Stimulated activated CD8-positive, alpha-beta memory T cell treated with anti-CD3 and anti-CD28 coated beads, Interleukin-4, amount 100 ng/mL, for 4 hours (primary cell): ENCODE measurements at regions not wholly inside any gene's neighbourhood (a gene's known extent, or its start where the extent isn't known, plus 50 kb on each side); places are given as distances from the start of the nearest gene placed in this dataset.

ENCODE experiments used
- DNase-seq, 2 donors: peaks; one replicate each; pipeline ENCODE4 v3.0.0-alpha.2; 2020; ENCODE audit warnings: low read depth in 2 of 2, low spot score in 1 of 2

DNA sequence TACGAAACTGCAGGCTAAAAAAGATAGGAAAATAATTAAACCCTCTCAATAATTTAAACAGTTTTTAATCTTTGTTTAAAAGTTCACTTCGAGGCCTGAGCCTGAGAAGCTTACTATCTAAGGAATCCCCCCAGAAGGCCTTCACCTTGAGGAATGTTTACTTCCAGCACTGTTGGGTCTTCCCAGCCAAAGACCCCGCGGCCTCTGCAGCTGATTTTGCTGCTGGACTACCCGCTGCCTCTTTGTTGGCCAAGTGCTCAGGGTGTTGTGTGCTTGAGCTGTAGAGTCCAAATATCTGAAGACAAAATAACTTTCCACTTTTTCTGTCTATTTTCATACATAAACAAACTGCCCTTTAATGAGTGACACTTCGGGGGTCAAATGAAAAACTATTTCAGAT, 292.7 kb downstream of the GLRX3 start:
- no peak for DNase-seq

GRCh38 chr10:130429809-130430208, 293.6 kb downstream of the GLRX3 start:
- DNase-seq: no peak

- DNase-seq: no peak
These were observed 294.1 kb downstream of the GLRX3 start for GRCh38 chr10:130430291-130430690.

GRCh38 chr10:130430852-130431704, 294.9 kb downstream of the GLRX3 start:
- no peak for DNase-seq

DNA sequence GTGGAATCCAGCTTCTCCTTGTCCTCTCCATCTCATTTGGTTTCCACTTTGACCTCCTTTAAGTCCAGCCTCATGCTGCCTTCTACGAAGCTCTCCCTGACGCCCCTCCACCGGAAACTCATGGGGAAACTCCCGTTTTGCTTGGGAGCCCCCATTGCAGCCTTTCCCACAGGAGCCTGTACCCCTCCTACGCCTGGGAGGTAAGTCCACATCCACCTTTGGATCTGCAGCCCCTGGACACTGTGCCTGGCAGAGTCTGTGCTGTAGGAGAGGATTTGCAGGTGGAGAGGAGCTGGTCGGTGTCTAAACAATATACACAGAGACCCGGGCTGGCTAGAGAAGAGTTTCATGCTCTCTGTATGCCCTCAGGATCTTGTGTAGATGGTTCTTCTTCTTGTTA, 296.1 kb downstream of the GLRX3 start:
- DNase-seq: no peak

- no peak for DNase-seq
These were observed 296.7 kb downstream of the GLRX3 start for GRCh38 chr10:130432850-130433249.

DNA sequence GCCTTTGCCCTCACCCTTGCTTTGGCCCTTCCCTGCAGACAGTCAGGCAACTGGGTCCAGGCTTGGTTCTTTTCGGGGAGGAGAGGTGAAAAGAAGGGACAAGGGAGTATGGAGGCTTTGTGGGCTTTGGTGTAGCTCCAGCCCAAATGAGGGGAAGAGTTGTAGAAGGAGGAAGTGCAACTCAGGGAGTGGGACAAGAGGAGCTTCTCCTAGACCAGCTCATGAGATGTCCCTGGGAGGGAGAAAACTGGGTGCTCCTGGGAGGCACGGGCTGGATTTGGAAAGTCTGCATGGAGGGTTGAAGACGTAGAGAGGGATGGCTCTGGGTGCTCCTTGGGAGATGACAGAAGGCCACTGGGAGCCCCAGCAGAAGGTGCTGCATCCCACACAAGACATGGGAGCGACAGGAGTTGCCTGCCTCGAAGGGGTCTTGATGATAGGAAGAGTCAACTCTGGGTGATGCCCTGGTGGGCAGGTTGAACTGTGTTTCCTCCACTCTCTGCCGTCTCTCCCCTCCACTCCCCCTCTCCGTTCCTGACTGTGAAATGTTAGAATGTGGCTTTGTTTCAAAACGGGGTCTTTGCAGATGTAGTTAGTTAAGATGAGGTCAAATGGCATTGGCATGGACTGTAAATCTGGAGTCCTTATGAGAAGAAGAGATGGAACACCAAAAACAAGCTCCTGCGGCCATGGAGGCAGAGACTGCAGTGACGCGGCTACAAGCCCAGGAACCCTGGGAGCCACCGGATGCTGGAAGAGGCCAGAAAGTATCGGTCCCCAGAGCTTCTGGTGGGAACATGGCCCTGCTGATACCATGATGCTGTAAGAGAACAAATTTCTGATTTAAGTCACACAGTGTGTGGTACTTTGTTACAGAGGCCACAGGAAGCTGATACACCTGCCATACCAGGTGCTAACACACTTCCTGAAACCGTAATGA, 298.5 kb downstream of the GLRX3 start:
- no peak for DNase-seq

- DNase-seq: no peak
These were observed 299.8 kb downstream of the GLRX3 start for GRCh38 chr10:130435961-130436360.

DNA sequence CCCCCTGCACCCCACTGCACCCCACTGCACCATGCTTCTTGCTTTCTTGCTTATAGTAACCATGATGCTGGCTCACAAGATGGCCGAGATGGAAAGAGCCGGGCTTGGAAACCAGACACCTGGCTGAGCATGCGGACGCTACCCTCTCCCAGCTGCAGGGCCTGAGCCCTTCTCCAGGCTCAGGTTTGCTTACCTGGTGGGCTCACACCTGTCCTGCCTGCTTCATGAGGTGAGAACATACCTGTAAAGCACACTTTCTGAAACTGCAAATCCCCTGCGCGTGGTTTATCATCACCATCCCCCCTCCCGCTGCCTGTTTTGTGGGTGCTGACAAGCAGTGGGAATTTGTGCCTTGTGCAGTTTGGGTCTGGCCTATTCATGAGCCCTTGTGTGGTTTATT, 302.7 kb downstream of the GLRX3 start:
- DNase-seq: no peak

GRCh38 chr10:130439766-130440165, 303.6 kb downstream of the GLRX3 start:
- no peak for DNase-seq

DNA sequence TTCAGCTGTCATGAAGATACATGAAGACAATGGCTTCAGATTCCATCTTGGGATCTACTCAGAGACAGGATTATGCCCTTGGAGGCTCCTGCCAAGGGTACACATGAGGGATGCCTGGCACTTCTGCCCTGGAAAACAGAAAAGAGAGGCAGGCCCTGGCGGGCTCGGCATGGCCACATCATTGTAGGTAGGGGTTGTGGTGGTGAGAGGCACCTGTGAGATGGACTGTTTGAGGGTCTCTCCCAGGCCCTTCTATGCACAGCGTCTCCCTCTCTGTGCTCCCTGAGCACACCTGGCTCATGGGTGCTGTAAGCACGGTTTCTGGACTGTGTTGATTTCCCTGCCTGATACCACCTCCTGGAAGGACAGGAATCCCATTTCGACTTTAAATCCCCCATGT, 304.3 kb downstream of the GLRX3 start:
- no peak for DNase-seq

- no peak for DNase-seq
These were observed 304.8 kb downstream of the GLRX3 start for GRCh38 chr10:130440971-130441370.

DNA sequence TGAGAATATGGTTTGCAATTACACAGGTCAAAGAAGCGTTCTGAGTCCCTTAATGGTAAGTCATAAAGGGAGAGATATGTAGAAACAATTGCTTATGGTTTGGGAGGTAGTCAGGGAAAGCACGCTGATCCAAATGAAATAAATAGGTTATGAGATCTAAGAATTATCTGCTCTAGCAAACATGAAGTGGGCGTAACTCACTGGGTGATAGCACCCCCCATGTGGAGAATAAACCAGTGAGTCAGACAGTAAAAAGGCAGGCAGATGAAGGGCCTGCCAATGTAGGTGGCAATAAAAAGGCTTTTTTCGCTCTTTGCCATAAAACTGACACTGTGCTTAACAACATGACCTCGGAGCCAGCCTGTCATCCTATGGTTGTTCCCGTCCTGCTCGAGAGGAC, 306.9 kb downstream of the GLRX3 start:
- no peak for DNase-seq

DNA sequence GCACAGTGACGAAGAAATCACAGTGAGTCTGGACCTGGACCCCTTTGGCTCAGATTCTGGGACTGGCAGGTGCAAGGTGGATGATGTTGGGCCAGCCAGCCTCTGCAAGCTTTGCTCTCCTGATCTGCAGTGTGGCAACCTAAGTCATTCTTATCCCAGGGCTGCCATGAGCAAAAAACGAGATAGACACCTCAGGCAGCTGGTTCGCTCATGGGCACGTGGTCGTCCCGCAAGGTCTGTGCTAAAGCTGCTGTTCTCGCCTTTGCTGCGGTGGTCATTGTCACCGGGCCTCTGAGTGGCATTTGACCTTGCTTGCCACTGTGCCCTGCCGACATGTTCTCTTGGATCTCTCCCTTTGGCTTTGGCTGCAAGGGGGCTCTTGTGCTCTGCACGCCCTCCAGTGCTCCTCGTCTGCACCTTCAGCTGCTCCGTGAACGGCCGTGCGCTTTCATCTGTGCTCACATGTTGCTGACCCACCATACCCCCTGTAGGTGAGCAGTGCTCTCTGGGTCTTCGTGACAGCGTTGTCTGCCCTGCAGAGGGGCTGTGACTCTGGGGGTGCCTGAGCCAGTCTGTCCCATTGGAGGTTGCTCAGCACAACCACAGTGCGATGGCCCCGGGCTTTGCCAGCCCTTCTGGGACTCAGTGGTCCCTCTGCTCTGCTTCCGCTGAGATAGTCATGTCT, 317.0 kb downstream of the GLRX3 start:
- DNase-seq: no peak

DNA sequence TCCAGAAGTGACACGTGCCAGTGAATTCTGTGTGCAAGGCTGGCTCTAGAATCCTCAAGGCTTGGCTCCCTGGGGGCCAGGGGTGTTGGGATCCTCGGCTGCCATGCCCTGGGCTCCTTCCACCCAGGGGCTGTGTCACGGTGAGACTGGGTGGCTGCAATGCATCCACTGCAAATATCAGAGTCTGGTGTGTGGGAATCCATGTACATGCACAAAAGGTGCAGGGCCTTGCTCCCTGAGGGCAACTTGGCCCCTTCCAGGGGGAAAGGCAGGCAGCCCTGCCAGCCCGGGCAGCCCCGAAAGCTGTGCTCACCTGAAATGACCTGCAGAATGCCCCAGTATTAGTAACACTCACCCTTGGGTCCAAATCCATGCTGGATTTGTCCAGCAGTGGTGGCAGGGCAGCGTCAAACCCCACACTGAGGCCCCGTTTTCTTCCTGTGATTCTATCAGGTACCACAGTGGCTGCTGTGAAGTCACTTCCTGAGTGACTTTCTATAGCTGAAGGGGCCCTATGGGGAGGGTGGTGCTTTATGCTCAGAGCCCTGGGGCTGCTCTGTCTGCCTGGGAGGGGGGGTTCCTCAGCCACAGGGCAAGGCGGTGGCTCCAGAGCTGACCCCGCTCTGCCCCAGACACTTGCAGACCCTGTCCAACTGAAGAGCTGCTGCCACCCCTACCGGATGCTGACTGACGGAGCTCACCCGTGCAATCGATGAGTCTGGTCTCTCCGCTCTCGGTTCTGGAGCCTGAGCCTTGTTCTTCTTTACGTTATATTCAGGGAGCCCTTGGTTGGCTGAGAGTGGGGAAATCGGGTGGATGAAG, 317.7 kb downstream of the GLRX3 start:
- DNase-seq: no peak

- no peak for DNase-seq
These were observed 318.4 kb downstream of the GLRX3 start for GRCh38 chr10:130454543-130455000.

GRCh38 chr10:130455111-130455695, 319.0 kb downstream of the GLRX3 start:
- no peak for DNase-seq

DNA sequence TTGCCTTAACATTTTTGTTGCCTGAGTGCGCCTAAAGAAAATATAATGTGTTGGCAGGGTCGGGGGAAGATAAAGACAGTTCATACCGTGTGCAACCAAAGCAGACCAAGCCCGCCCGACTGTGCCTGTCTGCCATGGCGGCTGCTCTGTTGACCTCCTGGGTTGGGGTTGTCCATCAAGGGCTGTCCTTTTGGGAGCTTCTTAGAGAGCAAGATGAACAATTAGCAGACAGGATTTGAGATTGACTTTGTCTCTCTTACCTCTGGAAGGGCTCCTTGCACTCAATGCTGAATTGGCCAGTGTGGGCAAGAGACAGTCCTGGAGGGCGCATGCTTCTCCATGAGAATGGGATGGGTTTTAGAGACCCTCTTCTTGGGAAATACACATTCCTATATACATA, 319.6 kb downstream of the GLRX3 start:
- DNase-seq: no peak

DNA sequence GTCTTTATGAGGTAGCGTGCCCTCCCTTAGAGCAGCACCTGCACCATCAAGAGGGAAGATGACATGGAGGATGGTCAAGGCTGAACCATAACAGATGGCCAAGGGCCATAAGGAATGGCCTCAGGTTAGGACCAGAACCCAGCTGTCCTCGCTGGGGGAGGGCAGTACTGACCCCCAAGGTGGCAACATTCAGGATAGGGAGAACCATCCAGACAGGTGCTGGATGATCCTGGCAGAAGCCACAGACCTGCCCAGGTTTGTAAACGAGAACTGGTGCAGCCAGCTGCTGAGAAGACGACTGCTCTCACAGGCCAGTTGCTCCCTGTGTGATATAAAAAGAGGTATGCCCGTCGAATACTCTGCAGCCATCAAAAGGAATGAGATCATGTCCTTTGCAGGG, 320.4 kb downstream of the GLRX3 start:
- no peak for DNase-seq

DNA sequence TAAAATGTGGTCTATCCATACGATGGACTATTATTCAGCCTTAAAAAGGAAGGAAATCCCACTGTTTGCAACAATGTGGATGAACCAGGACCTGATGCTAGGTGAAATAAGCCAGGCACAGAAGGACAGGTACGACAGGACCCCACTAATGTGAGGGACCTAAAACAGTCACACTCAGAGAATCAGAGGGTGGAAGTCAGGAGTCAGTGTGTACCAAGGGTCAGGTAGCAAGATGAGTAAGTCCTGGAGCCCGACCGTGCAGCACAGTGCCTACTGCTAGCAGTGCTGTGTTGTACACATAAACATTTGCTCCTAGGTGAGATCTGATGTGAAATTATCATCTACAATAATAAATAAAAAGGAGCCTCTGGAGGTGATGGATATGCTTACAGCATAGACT, 322.3 kb downstream of the GLRX3 start:
- DNase-seq: no peak
